ENCODE measurements at regions not wholly inside any gene's neighbourhood (a gene's known extent, or its start where the extent isn't known, plus 50 kb on each side); places are given as distances from the start of the nearest gene placed in this dataset.

DNA sequence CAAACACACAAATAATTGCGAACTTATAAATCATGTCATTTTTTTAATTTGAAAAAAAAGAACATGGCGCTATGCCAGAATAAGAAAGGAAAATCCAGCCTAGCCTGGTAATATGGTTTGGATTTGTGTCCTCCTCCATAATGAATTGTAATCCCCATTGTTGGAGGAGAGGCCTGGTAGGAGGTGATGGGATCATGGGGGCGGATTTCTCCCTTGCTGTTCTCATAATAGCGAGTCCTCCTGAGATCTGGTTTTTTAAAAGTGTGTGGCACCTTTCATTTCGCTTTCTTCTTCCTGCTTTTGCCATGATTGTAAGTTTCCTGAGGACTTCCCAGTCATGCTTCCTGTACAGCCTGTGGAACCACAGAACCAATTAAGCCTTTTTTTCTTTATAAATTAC lies 65.9 kb upstream of the TANC2 start:
- TF ChIP-seq CTCF (IDR thresholded peaks at IDR 0.05) (no peak), EZH2 (IDR thresholded peaks at IDR 0.05; ENCODE audit: borderline replicate concordance, insufficient read depth, low read depth, low read length, poor library complexity, severe bottlenecking) (no peak)
